GM12891 (cell line): ENCODE measurements at regions not wholly inside any gene's neighbourhood (a gene's known extent, or its start where the extent isn't known, plus 50 kb on each side); places are given as distances from the start of the nearest gene placed in this dataset.

Experiments
- DNase-seq: peaks from one replicate; pipeline ENCODE4 v3.0.0; 2011; ENCODE audit warnings: low spot score; ENCODE audit not compliant: insufficient read length
- FAIRE-seq: peaks from 2 replicates; lab custom pipeline; 2011; peaks lifted over from hg19 to GRCh38; lab: Jason Lieb, UNC
- PAX5 ChIP-seq: IDR thresholded peaks from 2 replicates; pipeline ENCODE4 v1.6.1; 2011; ENCODE audit warnings: low read length, moderate library complexity, mild to moderate bottlenecking; ENCODE audit not compliant: insufficient read depth, severe bottlenecking
- POLR2A ChIP-seq: IDR thresholded peaks from 2 replicates; pipeline ENCODE4 v1.6.1; 2011; ENCODE audit warnings: low read depth, low read length, control low read depth
- POLR2AphosphoS5 ChIP-seq: IDR thresholded peaks from 2 replicates; pipeline ENCODE4 v1.6.1; 2011; ENCODE audit warnings: low read depth, low read length, control low read depth
- POU2F2 ChIP-seq: IDR thresholded peaks from 2 replicates; pipeline ENCODE4 v1.6.1; 2011; ENCODE audit warnings: low read depth, mild to moderate bottlenecking, control low read depth, low read length, moderate library complexity
- SPI1 ChIP-seq: IDR thresholded peaks from 2 replicates; pipeline ENCODE4 v1.6.1; 2011; ENCODE audit warnings: low read depth, low read length, control low read depth
- TAF1 ChIP-seq: IDR thresholded peaks from 2 replicates; pipeline ENCODE4 v1.6.1; 2011; ENCODE audit warnings: low read depth, low read length, control low read depth

DNA sequence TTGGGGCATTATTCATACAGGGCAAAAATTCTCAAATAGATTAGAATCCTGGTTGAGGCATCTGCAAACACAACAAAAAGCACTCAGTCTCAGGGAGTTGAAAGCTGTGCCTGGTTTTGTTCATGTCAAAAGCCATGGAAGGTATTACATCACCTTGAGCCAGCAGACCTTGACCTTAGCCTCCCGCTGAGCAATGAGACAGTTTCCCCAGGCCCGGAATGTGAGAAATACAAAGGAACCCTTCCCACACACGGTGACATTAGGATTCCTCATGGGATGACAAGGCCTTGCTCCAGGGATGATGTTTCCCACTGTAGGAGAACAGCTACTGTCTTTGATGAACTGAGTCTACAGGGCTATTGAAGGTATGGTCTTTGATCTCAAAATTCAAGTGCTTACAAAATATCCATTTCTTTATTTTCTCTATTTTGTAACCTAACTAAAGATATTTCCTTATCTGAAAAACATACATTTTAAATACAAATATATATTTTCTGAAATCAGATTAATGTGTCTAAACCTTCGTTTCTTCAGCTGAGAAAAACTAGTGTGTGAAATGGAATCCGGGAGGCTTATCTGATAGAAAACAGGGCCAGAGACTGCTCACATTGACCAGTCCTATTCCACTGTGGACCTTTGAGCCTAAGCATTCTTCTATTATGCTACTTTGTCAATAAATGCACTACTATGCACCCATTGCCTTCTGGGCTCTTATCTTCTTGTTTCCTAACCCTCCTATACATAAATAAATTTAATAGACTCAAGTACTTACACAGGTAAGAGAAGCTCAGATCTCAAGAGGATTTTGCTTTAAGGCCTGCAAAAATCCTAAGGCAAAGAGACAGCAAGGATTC lies 298.2 kb downstream of the KBTBD8 start:
- DNase-seq (no peak), FAIRE-seq (no peak)
- no peak for TF ChIP-seq POLR2AphosphoS5

DNA sequence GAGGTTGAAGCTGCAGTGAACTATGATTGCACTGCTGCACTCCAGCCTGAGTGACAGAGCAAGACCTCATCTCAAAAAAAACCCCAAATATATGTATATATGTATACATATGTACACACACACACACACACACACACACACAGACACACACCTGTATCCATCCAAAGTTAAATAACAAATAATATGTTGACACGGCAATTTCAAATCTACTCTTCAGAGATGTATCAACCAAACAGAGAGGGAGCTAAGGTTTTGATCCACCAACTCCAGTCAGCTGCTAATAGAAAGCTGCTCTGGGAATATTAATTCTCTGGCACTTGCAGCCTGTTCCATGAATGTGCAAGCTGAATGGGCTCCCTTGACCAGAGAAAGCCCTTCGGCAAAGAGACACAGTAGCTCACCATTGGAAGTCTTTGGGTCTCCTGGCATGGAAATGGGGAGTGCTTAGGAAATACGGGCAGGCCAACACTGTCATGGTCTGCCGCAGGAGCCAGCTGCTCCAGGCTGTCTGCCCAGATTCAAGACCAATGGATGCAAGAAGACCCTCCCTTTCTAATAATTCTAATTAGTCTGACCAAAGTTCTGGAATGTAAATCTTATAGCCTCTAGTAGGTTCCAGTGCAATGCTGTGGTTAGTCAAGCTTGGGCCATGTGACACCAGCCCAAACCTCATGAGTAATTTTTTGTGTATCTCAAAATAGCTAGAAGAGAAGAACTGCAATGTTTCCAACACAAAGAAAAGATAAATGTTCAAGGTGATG lies 299.8 kb downstream of the KBTBD8 start:
- DNase-seq, result no peak
- TF ChIP-seq SPI1 (no peak), POU2F2 (no peak), PAX5 (no peak), TAF1 (no peak), POLR2A (no peak), POLR2AphosphoS5 (no peak)
- no peak for FAIRE-seq

DNA sequence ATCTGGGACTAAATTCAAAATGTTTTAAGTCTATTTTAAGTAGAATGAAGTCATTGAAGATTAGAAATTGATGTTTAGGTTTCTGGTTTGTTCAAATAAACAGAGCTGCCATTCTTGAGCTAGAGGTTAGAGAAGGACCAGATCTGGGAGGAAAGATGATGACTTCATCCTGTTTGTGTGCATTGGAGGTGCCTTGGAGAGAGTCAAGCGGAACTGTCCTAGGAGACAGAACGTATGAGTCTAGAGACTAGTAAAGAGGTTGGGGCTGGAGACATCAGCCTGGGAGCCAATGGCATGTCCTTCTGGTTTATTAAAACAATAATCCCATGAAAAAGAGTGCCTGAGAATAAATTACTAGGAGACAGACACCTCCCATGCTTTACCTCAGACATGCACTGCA lies 303.4 kb downstream of the KBTBD8 start:
- DNase-seq (no peak), FAIRE-seq (no peak)
- TF ChIP-seq SPI1 (no peak), POLR2A (no peak), TAF1 (no peak), PAX5 (no peak), POU2F2 (no peak), POLR2AphosphoS5 (no peak)

DNA sequence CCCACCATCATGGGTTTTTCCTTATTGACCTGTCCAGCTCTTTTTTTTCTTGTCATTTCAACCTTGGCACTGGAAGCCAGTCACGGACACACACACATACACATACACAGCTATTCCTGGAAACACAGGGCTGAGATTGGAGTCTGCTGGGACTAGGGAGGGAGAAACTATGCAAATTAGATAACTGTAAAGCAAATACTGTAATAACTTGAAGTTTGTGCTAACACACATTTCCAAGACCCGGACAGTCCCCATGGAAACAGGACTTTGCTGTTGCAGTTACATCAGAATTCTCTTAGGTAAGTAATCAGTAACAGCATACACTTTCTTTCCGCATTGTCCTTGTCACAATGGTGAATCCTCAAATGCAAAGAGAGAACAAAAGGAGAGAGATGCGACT lies 304.4 kb downstream of the KBTBD8 start:
- DNase-seq, result no peak
- FAIRE-seq, result no peak
- no peak for TF ChIP-seq POLR2AphosphoS5

DNA sequence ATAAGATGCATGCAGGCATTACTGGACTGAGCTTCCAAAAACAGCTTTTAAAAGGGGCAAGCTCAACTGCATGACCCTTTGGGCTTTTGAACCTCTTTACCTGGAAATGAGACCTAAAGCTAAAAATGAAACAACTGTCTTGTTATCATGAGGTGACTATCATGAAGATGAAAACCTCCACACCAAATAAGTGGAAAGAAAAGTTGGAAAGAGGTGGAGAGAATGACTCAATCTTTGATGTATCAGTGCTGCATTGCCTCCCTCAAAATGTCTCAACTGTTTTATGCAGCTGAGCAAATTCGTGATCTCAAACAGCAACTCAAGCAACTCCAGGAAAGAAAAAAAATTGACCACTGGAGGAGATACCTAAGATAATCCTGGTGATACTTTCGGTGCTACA lies 307.1 kb downstream of the KBTBD8 start:
- no peak for FAIRE-seq

DNA sequence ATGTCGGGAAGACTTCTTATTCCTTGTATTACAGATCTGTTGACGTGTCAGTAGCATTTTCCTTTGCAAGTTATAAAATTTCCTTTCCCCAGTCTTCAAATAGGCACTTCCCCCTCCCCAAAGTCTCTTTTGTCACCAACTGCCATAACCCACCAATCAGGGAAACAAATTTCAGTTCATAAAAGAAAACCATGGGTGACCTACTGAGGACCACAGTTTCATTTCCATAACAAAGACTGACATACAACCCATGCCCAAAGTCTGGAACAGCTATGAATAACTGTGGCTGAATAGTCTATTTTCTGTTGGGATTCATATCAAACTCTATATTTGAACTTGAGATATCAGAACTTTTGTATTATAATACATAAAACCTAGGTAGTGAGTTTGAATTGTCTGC lies 307.8 kb downstream of the KBTBD8 start:
- no peak for DNase-seq
- FAIRE-seq, result no peak
- TF ChIP-seq POLR2A, result no peak
- no peak for TF ChIP-seq POLR2AphosphoS5
- no peak for TF ChIP-seq POU2F2
- no peak for TF ChIP-seq SPI1
- TF ChIP-seq TAF1, result no peak

More for the DNA sequence above, 307.1 kb downstream of the KBTBD8 start:
- no peak for DNase-seq
- TF ChIP-seq POLR2A (no peak), POU2F2 (no peak), SPI1 (no peak), PAX5 (no peak), TAF1 (no peak), POLR2AphosphoS5 (no peak)

DNA sequence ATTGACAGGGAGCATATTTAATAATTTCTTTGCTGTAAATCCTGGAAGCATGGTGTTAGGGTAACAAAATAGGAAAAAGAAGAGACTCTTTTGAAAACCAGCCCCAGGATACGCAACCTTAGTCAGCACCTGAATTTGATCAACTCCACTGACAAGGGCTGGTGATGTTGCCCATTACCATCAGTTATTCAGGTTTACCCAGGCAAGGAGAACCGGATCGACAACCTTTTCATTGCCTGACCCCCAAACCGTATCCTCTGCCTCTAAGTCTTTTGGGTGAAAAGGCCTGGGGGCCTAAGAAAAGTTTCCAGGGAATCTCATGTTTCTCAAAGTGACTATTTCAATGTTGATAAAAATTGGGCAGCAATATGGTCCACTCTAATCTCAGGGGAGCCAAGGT lies 313.3 kb downstream of the KBTBD8 start:
- no peak for TF ChIP-seq POU2F2
- no peak for TF ChIP-seq SPI1
- no peak for TF ChIP-seq TAF1
- TF ChIP-seq POLR2AphosphoS5, result no peak
- no peak for TF ChIP-seq POLR2A
- no peak for TF ChIP-seq PAX5
- no peak for FAIRE-seq
- no peak for DNase-seq

DNA sequence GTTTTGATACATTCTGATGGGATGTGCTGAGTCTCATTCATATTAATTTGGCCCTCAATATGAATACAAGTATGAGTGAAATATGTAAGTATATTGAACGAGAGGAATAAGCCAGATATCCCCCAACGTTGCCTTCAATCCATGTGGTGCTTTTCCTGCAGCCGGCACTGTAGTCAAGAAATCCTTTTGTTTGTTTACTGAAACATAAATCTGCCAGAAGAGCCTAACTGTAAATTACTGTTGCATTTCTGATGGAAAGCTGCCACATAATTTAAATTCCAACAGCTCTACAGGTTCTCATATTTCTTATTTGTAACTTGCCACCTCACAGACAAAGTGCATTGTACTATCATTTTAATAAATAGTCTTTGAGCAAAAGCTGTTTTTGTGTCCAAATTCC lies 314.0 kb downstream of the KBTBD8 start:
- TF ChIP-seq POLR2AphosphoS5 (no peak), POLR2A (no peak), TAF1 (no peak), PAX5 (no peak), POU2F2 (no peak), SPI1 (no peak)
- DNase-seq, result no peak
- FAIRE-seq, result no peak

DNA sequence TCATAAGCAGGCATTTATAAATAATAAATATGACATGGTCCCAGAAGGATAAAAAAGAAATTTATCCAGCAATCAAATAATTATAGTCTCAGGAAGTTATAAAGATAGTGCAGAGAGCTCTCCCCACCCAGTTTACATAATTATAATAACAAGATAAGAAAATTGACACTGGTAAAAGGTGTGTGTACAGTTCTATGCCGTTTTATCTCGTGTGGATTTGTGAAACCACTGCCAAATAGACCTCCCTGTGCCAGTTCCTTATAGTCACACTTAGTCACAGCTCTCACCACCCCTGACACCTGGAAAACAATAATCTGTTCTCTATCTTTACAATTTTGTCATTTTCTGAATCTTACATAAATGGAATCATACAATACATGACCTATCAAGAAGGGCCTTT lies 320.1 kb downstream of the KBTBD8 start:
- FAIRE-seq (no peak), DNase-seq (no peak)
- TF ChIP-seq POU2F2 (no peak), PAX5 (no peak), TAF1 (no peak), SPI1 (no peak), POLR2A (no peak), POLR2AphosphoS5 (no peak)

DNA sequence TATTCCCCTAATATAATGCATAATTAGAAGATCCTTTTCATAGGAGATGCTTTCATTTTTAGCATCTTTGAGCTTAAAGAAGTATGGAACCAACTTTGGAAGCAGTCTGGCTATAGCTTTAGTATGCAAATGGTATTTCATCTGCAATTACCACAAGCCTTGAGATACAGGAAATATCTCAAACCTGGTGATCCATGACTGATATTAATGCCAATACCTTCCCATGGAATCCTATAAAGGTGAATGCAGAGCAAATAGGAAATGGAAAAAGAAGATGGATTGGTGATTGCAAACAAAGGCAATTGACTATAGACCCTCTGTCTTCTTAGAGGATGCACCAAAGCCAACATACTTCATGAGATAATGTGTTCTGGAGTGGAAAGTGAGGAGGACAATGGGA lies 326.4 kb downstream of the KBTBD8 start:
- DNase-seq (no peak), FAIRE-seq (no peak)
- TF ChIP-seq TAF1 (no peak), PAX5 (no peak), POLR2A (no peak)
